KMS-11 (cell line): ENCODE measurements at regions not wholly inside any gene's neighbourhood (a gene's known extent, or its start where the extent isn't known, plus 50 kb on each side); places are given as distances from the start of the nearest gene placed in this dataset.

Source experiments
- H2AFZ ChIP-seq: fragments of 200-600 bp; sonication (generic); 2 replicates; pipeline ENCODE4 v1.6.1; 2016; ENCODE audit warnings: antibody characterized with exemption, mixed run types, low read depth
- H3K27ac ChIP-seq: fragments of 200-600 bp; sonication (generic); 2 replicates; pipeline ENCODE4 v1.6.1; 2016; ENCODE audit warnings: mild to moderate bottlenecking, mixed run types
- H3K27me3 ChIP-seq: fragments of 200-600 bp; sonication (generic); 2 replicates; pipeline ENCODE4 v1.6.1; 2017; ENCODE audit warnings: mild to moderate bottlenecking, low read depth, mixed run types, moderate library complexity; ENCODE audit not compliant: insufficient read depth
- H3K36me3 ChIP-seq: fragments of 200-600 bp; sonication (generic); 2 replicates; pipeline ENCODE4 v1.6.1; 2017; ENCODE audit warnings: mild to moderate bottlenecking, mixed run types; ENCODE audit not compliant: insufficient read depth
- H3K4me1 ChIP-seq: fragments of 200-600 bp; sonication (generic); 2 replicates; pipeline ENCODE4 v1.6.1; 2016; ENCODE audit warnings: mild to moderate bottlenecking, low read depth, mixed run types; ENCODE audit not compliant: poor library complexity, severe bottlenecking
- H3K4me2 ChIP-seq: fragments of 200-600 bp; sonication (generic); 2 replicates; pipeline ENCODE4 v1.7.0; 2016; ENCODE audit warnings: mild to moderate bottlenecking, mixed run types
- H3K4me3 ChIP-seq: fragments of 200-600 bp; sonication (generic); IDR thresholded peaks from 2 replicates; pipeline ENCODE4 v1.6.1; 2017; ENCODE audit warnings: low read depth, low read length, mixed read lengths; ENCODE audit not compliant: insufficient read depth
- H3K79me2 ChIP-seq: fragments of 200-600 bp; sonication (generic); 2 replicates; pipeline ENCODE4 v1.6.1; 2016; ENCODE audit warnings: low read depth, mixed run types; ENCODE audit not compliant: insufficient read depth
- H3K9ac ChIP-seq: fragments of 200-600 bp; sonication (generic); 2 replicates; pipeline ENCODE4 v1.6.1; 2016; ENCODE audit warnings: mild to moderate bottlenecking, mixed run types
- H4K20me1 ChIP-seq: fragments of 200-600 bp; sonication (generic); 2 replicates; pipeline ENCODE4 v1.6.1; 2016; ENCODE audit warnings: mild to moderate bottlenecking, mixed run types; ENCODE audit not compliant: insufficient read depth
- CTCF ChIP-seq: fragments of 200-600 bp; sonication (generic); conservative IDR thresholded peaks from 2 replicates; pipeline ENCODE4 v1.6.1; 2017; ENCODE audit warnings: low read depth, mild to moderate bottlenecking, antibody characterized with exemption, low read length, moderate library complexity, mixed read lengths

- H3K4me1 ChIP-seq, result no peaks in the 10 kb centered on the region
- H3K36me3 ChIP-seq, result no peaks in the 10 kb centered on the region
- H2AFZ ChIP-seq, result no peak overlapping the region
- H3K4me3 ChIP-seq, result no peak overlapping the region
- no peak overlapping the region for H3K4me2 ChIP-seq
- no peak overlapping the region for H3K27ac ChIP-seq
- no peaks in the 10 kb centered on the region for H3K27me3 ChIP-seq
- no peak for TF ChIP-seq CTCF
- no peaks in the 10 kb centered on the region for H3K79me2 ChIP-seq
- H4K20me1 ChIP-seq, result no peaks in the 10 kb centered on the region
- H3K9ac ChIP-seq, result no peak overlapping the region
Measured at GRCh38 chr4:186930024-186930423, 206.4 kb upstream of the FAT1 start.

DNA sequence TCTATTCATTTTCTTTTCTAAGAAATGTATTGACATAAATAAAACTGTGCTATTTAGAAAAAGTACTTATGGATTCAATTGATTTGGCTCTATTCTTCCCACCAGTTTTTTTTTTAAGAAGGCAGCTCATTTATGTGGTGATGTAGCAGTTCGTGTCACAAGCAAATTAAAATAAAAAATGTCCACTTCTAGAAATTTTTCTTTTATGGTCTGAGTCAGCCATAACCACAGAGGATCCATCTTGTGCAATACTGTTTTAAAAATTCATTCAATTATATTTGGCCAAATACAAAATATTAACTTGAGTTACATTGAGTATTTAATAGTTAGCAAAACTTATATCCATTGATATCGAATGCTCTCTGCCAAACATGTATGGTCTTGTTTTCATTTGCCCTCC is 207.9 kb upstream of the FAT1 start:
- Histone ChIP-seq H3K4me3 (no peak overlapping the region), H3K27me3 (no peaks in the 10 kb centered on the region), H3K36me3 (no peaks in the 10 kb centered on the region), H4K20me1 (no peaks in the 10 kb centered on the region), H3K4me2 (no peak overlapping the region), H3K79me2 (no peaks in the 10 kb centered on the region), H3K9ac (no peak overlapping the region), H2AFZ (no peak overlapping the region), H3K4me1 (no peaks in the 10 kb centered on the region), H3K27ac (no peak overlapping the region)
- no peak for TF ChIP-seq CTCF

- Histone ChIP-seq H4K20me1 (no peaks in the 10 kb centered on the region), H3K27me3 (no peaks in the 10 kb centered on the region), H3K79me2 (no peaks in the 10 kb centered on the region), H3K4me2 (no peak overlapping the region), H3K4me3 (no peak overlapping the region), H3K36me3 (no peaks in the 10 kb centered on the region), H3K4me1 (no peaks in the 10 kb centered on the region), H3K9ac (no peak overlapping the region), H2AFZ (no peak overlapping the region), H3K27ac (no peak overlapping the region)
- TF ChIP-seq CTCF, result no peak
Measured at GRCh38 chr4:186932196-186932595, 208.5 kb upstream of the FAT1 start.

- no peak overlapping the region for H2AFZ ChIP-seq
- no peak overlapping the region for H3K27ac ChIP-seq
- no peaks in the 10 kb centered on the region for H3K36me3 ChIP-seq
- H4K20me1 ChIP-seq, result no peaks in the 10 kb centered on the region
- no peak for TF ChIP-seq CTCF
- no peak overlapping the region for H3K4me3 ChIP-seq
- no peaks in the 10 kb centered on the region for H3K27me3 ChIP-seq
- no peaks in the 10 kb centered on the region for H3K79me2 ChIP-seq
- H3K4me1 ChIP-seq, result no peaks in the 10 kb centered on the region
- H3K4me2 ChIP-seq, result no peak overlapping the region
- no peak overlapping the region for H3K9ac ChIP-seq
Measured at GRCh38 chr4:186932631-186933187, 209.1 kb upstream of the FAT1 start.
